ENCODE measurements at regions not wholly inside any gene's neighbourhood (a gene's known extent, or its start where the extent isn't known, plus 50 kb on each side); places are given as distances from the start of the nearest gene placed in this dataset.

DNA sequence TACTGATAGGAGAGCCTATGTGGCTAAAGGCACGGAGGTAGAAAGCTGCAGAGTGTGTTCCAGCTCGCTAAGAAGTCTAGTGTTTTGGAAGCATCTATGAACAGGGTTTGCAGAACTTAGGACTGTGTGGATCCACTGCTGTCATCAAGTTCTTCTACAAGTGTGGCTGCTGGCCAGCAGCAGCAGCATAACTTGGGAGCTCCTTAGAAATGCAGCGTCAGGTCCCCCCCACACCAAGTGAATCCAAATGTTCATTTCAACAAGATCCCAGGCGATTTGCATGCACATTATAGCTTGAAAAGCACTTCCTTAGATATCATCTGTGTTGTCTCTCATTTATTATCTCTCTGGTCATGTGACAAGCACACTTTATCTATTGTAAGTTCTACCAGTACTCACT, 131.9 kb upstream of the SHISA6 start:
- Histone ChIP-seq H4K20me1 (replicated peaks; ENCODE audit: control insufficient read depth, insufficient read depth, low read length) (no peaks in the 10 kb centered on the region), H3K4me2 (ENCODE audit: insufficient read depth, low read length) (no peak overlapping the region), H3K4me3 (no peak overlapping the region), H2AFZ (ENCODE audit: low read depth, low read length) (no peak overlapping the region), H3K9me3 (replicated peaks; ENCODE audit: control insufficient read depth, insufficient read depth, low read depth, low read length) (no peaks in the 10 kb centered on the region), H3K9ac (ENCODE audit: insufficient read depth in 1 of 2, low read depth in 2 of 2, low read length in 2 of 2) (no peak overlapping the region), H3K36me3 (ENCODE audit: control insufficient read depth, insufficient read depth, low read length) (no peaks in the 10 kb centered on the region), H3K27ac (ENCODE audit: extremely low read depth, low read depth, low read length) (no peak overlapping the region), H3K9me1 (ENCODE audit: control insufficient read depth, insufficient read depth, low read length) (no peaks in the 10 kb centered on the region), H3K4me1 (replicated peaks in 1 of 2; ENCODE audit: control insufficient read depth in 2 of 2, insufficient read depth in 2 of 2, low read length in 2 of 2) (no peaks in the 10 kb centered on the region), H3K27me3 (ENCODE audit: control insufficient read depth in 2 of 2, insufficient read depth in 2 of 2, low read length in 2 of 2) (no peaks in the 10 kb centered on the region), H3K79me2 (ENCODE audit: control insufficient read depth, insufficient read depth, low read length) (no peaks in the 10 kb centered on the region)
- FAIRE-seq (no peak), ATAC-seq (no peak), DNase-seq (ENCODE audit: extremely low read depth in 1 of 4, low spot score in 3 of 4) (no peak)
- in situ Hi-C loops (cut with MboI), result no loop called here
- CTCF ChIA-PET (ENCODE audit: low intra/inter-chr PET ratio), result no interaction called here
- intact Hi-C loops (cut with micrococcal nuclease), result no loop called here
- TF ChIP-seq, protein P1, sequence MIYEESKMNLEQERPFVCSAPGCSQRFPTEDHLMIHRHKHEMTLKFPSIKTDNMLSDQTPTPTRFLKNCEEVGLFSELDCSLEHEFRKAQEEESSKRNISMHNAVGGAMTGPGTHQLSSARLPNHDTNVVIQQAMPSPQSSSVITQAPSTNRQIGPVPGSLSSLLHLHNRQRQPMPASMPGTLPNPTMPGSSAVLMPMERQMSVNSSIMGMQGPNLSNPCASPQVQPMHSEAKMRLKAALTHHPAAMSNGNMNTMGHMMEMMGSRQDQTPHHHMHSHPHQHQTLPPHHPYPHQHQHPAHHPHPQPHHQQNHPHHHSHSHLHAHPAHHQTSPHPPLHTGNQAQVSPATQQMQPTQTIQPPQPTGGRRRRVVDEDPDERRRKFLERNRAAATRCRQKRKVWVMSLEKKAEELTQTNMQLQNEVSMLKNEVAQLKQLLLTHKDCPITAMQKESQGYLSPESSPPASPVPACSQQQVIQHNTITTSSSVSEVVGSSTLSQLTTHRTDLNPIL (CRISPR knock-in tag; IDR thresholded peaks at IDR 0.05), result no peak
- TF ChIP-seq, protein P2, sequence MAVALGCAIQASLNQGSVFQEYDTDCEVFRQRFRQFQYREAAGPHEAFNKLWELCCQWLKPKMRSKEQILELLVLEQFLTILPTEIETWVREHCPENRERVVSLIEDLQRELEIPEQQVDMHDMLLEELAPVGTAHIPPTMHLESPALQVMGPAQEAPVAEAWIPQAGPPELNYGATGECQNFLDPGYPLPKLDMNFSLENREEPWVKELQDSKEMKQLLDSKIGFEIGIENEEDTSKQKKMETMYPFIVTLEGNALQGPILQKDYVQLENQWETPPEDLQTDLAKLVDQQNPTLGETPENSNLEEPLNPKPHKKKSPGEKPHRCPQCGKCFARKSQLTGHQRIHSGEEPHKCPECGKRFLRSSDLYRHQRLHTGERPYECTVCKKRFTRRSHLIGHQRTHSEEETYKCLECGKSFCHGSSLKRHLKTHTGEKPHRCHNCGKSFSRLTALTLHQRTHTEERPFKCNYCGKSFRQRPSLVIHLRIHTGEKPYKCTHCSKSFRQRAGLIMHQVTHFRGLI (CRISPR knock-in tag; IDR thresholded peaks at IDR 0.05), result no peak
- TF ChIP-seq ZNF253 (CRISPR knock-in tag; conservative IDR thresholded peaks at IDR 0.05), result no peak
- TF ChIP-seq, protein P3, sequence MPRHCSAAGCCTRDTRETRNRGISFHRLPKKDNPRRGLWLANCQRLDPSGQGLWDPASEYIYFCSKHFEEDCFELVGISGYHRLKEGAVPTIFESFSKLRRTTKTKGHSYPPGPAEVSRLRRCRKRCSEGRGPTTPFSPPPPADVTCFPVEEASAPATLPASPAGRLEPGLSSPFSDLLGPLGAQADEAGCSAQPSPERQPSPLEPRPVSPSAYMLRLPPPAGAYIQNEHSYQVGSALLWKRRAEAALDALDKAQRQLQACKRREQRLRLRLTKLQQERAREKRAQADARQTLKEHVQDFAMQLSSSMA (CRISPR knock-in tag; IDR thresholded peaks at IDR 0.05), result no peak
- 2% methylated on average over 4 of the region's 4 CpGs for WGBS (ENCODE audit: insufficient coverage, low coverage, missing lambda C conversion rate)
- POLR2A ChIA-PET, result no interaction called here
- BruUV-seq (replicated peaks), result no TSS peak
